ENCODE measurements at regions not wholly inside any gene's neighbourhood (a gene's known extent, or its start where the extent isn't known, plus 50 kb on each side); places are given as distances from the start of the nearest gene placed in this dataset.

DNA sequence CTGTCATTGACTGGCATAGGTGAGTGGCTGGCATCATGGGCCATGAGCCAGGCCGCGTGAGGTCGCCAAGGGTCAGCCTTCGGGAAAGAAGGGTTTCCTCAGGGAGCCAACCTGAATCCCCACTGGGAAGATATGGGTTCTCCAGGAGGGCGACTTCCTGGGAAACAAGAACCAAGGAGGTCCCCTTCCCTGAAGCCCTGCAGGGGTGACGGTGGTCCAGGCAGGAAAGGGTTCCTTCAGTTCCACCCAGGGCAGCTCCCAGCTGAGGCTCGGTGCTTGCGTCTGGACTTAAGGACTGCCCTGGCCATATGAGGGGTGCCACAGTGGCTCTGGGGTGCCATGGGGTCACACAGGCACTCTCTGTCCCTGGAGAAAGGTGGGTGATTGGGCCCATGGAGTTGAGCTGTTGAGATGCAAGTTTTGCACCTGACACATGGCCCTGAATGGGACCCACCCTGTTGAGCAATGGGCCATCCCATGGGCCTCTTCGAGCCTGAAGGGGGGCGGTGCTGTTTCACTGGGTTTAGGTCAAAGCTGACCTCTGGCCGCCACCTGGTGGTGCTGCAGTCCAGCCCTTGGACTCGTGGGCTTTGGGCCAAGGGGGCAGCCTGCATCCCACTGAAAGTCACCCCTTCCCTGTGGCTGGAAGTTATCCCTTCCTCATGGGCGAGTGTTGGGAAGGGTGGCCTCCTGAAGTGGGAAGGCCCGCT, 228.1 kb downstream of the SNRPN start:
- no peak for TF ChIP-seq ISL1 (CRISPR knock-in tag; IDR thresholded peaks at IDR 0.05)
- TF ChIP-seq CREB5 (CRISPR knock-in tag; IDR thresholded peaks at IDR 0.05; ENCODE audit: low read depth) = no peak
- no peak for TF ChIP-seq ARNTL (CRISPR knock-in tag; IDR thresholded peaks at IDR 0.05; ENCODE audit: borderline replicate concordance, low read depth)
- no peak for TF ChIP-seq ZNF70 (CRISPR knock-in tag; IDR thresholded peaks at IDR 0.05)
- no peak for TF ChIP-seq ESRRG (CRISPR knock-in tag; IDR thresholded peaks at IDR 0.05)
- TF ChIP-seq, protein P1, sequence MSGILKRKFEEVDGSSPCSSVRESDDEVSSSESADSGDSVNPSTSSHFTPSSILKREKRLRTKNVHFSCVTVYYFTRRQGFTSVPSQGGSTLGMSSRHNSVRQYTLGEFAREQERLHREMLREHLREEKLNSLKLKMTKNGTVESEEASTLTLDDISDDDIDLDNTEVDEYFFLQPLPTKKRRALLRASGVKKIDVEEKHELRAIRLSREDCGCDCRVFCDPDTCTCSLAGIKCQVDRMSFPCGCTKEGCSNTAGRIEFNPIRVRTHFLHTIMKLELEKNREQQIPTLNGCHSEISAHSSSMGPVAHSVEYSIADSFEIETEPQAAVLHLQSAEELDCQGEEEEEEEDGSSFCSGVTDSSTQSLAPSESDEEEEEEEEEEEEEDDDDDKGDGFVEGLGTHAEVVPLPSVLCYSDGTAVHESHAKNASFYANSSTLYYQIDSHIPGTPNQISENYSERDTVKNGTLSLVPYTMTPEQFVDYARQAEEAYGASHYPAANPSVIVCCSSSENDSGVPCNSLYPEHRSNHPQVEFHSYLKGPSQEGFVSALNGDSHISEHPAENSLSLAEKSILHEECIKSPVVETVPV (CRISPR knock-in tag; IDR thresholded peaks at IDR 0.05) = no peak
- no peak for TF ChIP-seq SNAI2 (CRISPR knock-in tag; IDR thresholded peaks at IDR 0.05)
- no peak for TF ChIP-seq GLIS3 (CRISPR knock-in tag; IDR thresholded peaks at IDR 0.05)
- no peak for ATAC-seq

- no peak for ATAC-seq
Measured at GRCh38 chr15:25183581-25184251, 228.9 kb downstream of the SNRPN start.

DNA sequence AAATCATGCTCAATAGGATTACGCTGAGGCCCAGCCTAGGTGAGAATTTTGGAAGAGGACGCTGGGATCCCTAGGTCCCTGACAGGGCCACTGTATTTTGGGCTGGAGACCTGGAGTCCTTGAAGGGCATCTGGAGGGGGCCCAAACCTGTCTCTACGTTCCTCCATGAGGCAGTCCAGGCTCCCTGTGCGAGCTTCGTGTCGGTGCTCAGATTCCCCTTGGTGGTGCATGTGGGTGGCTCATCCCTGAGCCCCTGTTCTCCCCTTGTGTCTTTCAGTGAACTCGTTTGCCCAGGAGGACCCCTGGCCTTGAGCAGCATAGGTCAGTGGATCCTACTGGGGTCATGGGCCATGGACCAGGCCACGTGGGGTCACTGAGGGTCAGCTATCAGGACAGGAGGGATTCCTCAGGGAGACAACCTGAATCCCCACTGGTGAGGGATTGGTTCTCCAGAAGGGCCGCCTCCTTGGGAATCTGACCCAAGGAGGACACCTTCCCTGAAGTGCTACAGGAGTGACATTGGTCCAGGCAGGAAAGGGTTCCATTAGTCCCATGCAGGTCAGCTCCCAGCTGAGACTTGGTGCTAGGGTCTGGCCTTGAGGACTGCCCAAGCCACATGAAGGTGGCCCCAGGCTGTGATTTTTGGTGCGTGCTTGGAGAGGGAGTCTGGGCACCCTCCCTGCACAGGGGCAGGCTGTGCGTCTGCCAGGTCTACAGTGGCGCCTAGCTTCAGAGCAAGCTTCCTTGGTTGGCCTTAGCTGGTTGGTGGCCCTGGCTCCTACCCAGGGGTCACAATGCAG, 229.8 kb downstream of the SNRPN start:
- ATAC-seq = no peak
- TF ChIP-seq ZC3H10 (CRISPR knock-in tag; IDR thresholded peaks at IDR 0.05) = no peak
- no peak for TF ChIP-seq ZNF70 (CRISPR knock-in tag; IDR thresholded peaks at IDR 0.05)
- no peak for TF ChIP-seq ARNTL (CRISPR knock-in tag; IDR thresholded peaks at IDR 0.05; ENCODE audit: borderline replicate concordance, low read depth)
- TF ChIP-seq CREB5 (CRISPR knock-in tag; IDR thresholded peaks at IDR 0.05; ENCODE audit: low read depth) = no peak
- TF ChIP-seq SNAI2 (CRISPR knock-in tag; IDR thresholded peaks at IDR 0.05) = no peak
- no peak for TF ChIP-seq TSHZ2 (CRISPR knock-in tag; IDR thresholded peaks at IDR 0.05)
- no peak for TF ChIP-seq BACH2 (CRISPR knock-in tag; IDR thresholded peaks at IDR 0.05; ENCODE audit: borderline replicate concordance)
- TF ChIP-seq ZNF8 (CRISPR knock-in tag; IDR thresholded peaks at IDR 0.05) = no peak
- TF ChIP-seq OSR1 (CRISPR knock-in tag; IDR thresholded peaks at IDR 0.05) = no peak
- TF ChIP-seq RARB (CRISPR knock-in tag; IDR thresholded peaks at IDR 0.05) = no peak
- TF ChIP-seq, protein P1 (CRISPR knock-in tag; IDR thresholded peaks at IDR 0.05) = no peak
- no peak for TF ChIP-seq ZNF565 (CRISPR knock-in tag; conservative IDR thresholded peaks at IDR 0.05; ENCODE audit: low read depth)
- no peak for TF ChIP-seq PPARA (CRISPR knock-in tag; IDR thresholded peaks at IDR 0.05; ENCODE audit: borderline replicate concordance)

More at GRCh38 chr15:25183581-25184251, 228.9 kb downstream of the SNRPN start:
- no peak for TF ChIP-seq TOX (CRISPR knock-in tag; IDR thresholded peaks at IDR 0.05; ENCODE audit: borderline replicate concordance)
- TF ChIP-seq PPARA (CRISPR knock-in tag; IDR thresholded peaks at IDR 0.05; ENCODE audit: borderline replicate concordance) = no peak
- TF ChIP-seq, protein P1 (CRISPR knock-in tag; IDR thresholded peaks at IDR 0.05) = no peak
- TF ChIP-seq ZFP3 (CRISPR knock-in tag; IDR thresholded peaks at IDR 0.05) = no peak
- TF ChIP-seq SNAI2 (CRISPR knock-in tag; IDR thresholded peaks at IDR 0.05) = no peak
- TF ChIP-seq TCF4 (CRISPR knock-in tag; IDR thresholded peaks at IDR 0.05; ENCODE audit: borderline replicate concordance) = no peak
